OCI-LY3 (cell line): ENCODE measurements at regions not wholly inside any gene's neighbourhood (a gene's known extent, or its start where the extent isn't known, plus 50 kb on each side); places are given as distances from the start of the nearest gene placed in this dataset.

Experiments
- EZH2phosphoT487 ChIP-seq: fragments of 200-600 bp; shearing (Covaris generic); IDR thresholded peaks from 2 replicates; pipeline ENCODE4 v1.6.1; 2018; ENCODE audit warnings: antibody characterized with exemption, mixed run types, low read depth
- TF ChIP-seq, protein P1 (sequence below): fragments of 200-600, 300-600 bp; sonication (generic); IDR thresholded peaks from 2 replicates; pipeline ENCODE4 v1.5.1; 2014; ENCODE audit warnings: antibody characterized with exemption, low read length, low read depth

DNA sequence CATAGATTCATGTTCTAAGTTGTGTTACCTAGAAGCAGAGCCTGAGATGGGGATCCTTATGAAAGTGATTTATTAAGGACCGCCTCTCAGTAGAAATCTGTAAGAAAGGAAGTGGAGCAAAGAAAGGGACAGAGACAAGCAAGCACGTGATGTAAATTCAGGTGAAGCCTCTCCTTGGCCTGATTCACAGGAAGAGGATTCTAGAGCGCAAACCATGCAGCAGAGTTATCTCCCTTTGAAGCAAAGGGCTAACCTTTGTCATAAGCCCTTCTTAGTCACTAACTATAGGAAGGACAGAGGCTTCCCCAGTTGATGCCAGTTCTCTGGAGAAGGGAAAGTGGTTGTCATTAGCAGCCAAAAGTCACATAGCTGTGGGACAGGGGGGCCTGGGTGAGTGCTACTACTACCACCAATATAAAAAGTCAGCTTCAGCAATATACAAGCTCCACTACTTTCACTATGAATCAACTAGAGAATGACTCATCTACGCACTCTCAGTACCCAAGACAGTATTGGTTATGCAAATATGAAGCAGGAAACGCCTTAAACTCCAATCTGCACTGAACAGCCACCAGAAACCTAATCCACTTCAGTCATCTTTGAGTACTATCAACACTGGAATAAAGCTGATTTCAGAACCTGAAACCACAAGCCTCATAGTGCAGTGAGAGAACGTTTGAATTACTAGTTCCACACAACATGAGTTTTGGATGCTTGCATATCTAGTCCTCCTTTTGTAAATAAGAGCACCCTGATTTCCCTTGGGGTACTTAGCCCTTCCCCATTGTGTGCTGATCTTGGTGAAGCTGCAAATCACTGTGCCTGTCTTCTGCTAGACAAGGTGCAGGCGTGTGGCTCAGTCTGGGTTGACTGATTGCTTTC, 162.7 kb downstream of the ZNF608 start:
- TF ChIP-seq, protein P1, sequence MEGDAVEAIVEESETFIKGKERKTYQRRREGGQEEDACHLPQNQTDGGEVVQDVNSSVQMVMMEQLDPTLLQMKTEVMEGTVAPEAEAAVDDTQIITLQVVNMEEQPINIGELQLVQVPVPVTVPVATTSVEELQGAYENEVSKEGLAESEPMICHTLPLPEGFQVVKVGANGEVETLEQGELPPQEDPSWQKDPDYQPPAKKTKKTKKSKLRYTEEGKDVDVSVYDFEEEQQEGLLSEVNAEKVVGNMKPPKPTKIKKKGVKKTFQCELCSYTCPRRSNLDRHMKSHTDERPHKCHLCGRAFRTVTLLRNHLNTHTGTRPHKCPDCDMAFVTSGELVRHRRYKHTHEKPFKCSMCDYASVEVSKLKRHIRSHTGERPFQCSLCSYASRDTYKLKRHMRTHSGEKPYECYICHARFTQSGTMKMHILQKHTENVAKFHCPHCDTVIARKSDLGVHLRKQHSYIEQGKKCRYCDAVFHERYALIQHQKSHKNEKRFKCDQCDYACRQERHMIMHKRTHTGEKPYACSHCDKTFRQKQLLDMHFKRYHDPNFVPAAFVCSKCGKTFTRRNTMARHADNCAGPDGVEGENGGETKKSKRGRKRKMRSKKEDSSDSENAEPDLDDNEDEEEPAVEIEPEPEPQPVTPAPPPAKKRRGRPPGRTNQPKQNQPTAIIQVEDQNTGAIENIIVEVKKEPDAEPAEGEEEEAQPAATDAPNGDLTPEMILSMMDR, result no peak
- no peak for TF ChIP-seq EZH2phosphoT487
